ENCODE measurements at regions not wholly inside any gene's neighbourhood (a gene's known extent, or its start where the extent isn't known, plus 50 kb on each side); places are given as distances from the start of the nearest gene placed in this dataset.
A peak's percentile ranks its signal among the peaks of the same experiment; 100 is the strongest.
"Not testable (repeated sequence)": the region's sequence is repeated elsewhere in the genome, so short reads cannot be mapped to it uniquely, and the experiment has no call there.

GRCh38 chr15:88995449-88995848 is 82.3 kb upstream of the MFGE8 start:
- DNase-seq: no peak

- DNase-seq: no peak
Observed at GRCh38 chr15:88997531-88997930, 84.4 kb upstream of the MFGE8 start.

GRCh38 chr15:88998980-88999713 is 86.0 kb upstream of the MFGE8 start:
- DNase-seq: no peak

GRCh38 chr15:89001708-89002275 is 86.5 kb upstream of the ABHD2 start:
- DNase-seq: not testable (repeated sequence)

GRCh38 chr15:89002281-89002761 is 85.9 kb upstream of the ABHD2 start:
- no peak for DNase-seq

GRCh38 chr15:89002830-89003229 is 85.4 kb upstream of the ABHD2 start:
- DNase-seq: no peak

- DNase-seq: no peak
Observed at GRCh38 chr15:89003865-89004725, 84.2 kb upstream of the ABHD2 start.

GRCh38 chr15:89004726-89005030 is 83.6 kb upstream of the ABHD2 start:
- DNase-seq: no peak

GRCh38 chr15:89007527-89007926 is 80.7 kb upstream of the ABHD2 start:
- not testable (repeated sequence) for DNase-seq

- DNase-seq: no peak
Observed at GRCh38 chr15:89007989-89008388, 80.3 kb upstream of the ABHD2 start.

- DNase-seq: no peak
Observed at GRCh38 chr15:89009080-89009479, 79.2 kb upstream of the ABHD2 start.

- no peak for DNase-seq
Observed at GRCh38 chr15:89015412-89016097, 72.7 kb upstream of the ABHD2 start.

GRCh38 chr15:89016549-89017041 is 71.7 kb upstream of the ABHD2 start:
- DNase-seq: no peak

GRCh38 chr15:89017370-89018066 is 70.7 kb upstream of the ABHD2 start:
- peak; percentile 73 for DNase-seq

GRCh38 chr15:89018207-89018606 is 70.0 kb upstream of the ABHD2 start:
- DNase-seq: no peak

- DNase-seq: no peak
Observed at GRCh38 chr15:89019436-89019835, 68.8 kb upstream of the ABHD2 start.

GRCh38 chr15:89021224-89021623 is 67.0 kb upstream of the ABHD2 start:
- DNase-seq: no peak

- DNase-seq: not testable (repeated sequence)
Observed at GRCh38 chr15:89021886-89022285, 66.4 kb upstream of the ABHD2 start.

- no peak for DNase-seq
Observed at GRCh38 chr15:89023311-89023961, 64.8 kb upstream of the ABHD2 start.

- no peak for DNase-seq
Observed at GRCh38 chr15:89024418-89024817, 63.8 kb upstream of the ABHD2 start.

GRCh38 chr15:89026167-89026566 is 62.1 kb upstream of the ABHD2 start:
- DNase-seq: no peak

GRCh38 chr15:89028036-89028435 is 60.2 kb upstream of the ABHD2 start:
- DNase-seq: no peak
